ENCODE measurements at regions not wholly inside any gene's neighbourhood (a gene's known extent, or its start where the extent isn't known, plus 50 kb on each side); places are given as distances from the start of the nearest gene placed in this dataset.

DNA sequence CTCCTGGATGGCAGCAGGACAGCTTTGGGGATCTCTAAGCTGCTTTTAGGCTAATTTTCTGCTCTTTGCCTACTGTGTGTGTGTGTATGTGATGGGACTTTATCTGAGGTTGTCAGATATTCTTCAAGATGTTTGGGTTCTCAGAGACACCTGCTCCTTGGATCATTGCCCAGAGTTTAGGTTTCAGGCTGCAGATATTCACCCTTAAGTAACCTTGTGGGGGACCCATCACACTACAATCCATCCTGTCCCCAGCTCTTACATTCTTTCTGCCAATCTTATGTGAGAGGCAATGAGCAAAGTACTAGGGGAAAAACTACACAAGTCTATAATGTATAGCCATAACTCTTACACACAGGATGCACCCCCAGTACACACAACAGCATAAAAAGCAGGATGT, 263.0 kb upstream of the ZWINT start:
- no peak for DNase-seq (ENCODE audit: low read depth)

DNA sequence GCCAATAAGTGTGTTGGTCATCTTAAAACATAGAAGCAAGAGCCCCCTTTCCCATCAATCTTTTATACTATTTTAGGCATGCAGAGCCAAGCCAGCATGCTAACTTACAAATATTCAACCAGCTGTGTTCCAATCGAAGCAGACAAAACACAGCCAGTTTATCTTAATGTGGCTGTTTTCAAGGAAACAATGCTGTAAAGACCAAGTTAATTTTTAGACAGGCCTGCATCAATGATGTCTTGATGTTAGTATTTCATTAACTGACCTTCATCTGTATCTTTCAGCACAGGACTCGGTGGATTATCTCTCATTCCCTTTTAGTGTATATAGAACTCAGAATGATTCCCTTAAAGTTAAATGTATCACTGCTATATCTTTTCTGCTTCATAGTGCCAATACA, 262.0 kb upstream of the ZWINT start:
- DNase-seq (ENCODE audit: low read depth): no peak

DNA sequence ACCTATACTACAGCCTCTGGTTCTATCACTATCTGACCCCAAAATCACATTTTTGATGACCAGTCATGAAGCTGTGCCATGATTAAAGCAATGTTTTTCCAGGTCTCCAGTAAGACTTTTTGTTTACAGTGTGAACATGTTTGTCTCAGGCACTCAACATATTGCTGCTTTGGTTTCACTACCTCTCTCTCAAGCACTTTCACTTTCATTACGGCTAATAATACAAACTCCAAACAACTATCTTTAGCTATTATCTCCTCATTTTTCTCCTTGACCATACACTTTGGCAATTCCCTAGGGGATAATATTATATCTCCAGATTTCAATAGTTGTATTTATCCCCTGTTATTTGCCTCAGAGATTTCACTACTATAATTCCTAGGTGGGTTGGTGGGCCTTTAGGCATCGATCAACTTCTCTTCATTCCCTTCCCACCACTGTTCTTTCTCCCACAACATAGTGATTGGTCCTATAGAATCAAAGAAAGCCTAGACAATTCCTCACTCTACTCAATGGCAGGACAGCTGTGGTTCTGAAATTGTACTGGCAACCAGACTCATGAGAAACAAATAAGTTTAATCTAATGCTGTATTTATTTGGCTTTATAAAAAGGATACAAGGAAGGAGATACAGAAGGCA, 261.4 kb upstream of the ZWINT start:
- no peak for DNase-seq (ENCODE audit: low read depth)

DNA sequence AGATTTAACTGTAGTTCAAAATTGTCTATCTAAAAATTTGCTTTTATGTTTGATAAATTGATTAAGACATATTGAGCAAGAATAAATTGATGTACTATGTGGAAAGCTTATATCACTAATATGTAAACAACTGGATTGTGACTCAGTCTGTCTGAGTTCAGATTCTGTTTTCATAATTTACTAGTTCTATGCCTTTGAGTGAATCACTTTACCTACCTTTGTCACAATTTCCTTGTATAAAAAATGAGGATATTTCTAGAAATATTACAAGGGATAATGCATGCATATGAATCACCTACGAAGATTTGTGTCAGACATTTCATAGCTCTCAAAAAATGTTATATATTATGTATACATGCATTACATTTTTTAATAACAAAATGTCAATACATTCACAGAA, 245.1 kb upstream of the ZWINT start:
- DNase-seq (ENCODE audit: low read depth): no peak

DNA sequence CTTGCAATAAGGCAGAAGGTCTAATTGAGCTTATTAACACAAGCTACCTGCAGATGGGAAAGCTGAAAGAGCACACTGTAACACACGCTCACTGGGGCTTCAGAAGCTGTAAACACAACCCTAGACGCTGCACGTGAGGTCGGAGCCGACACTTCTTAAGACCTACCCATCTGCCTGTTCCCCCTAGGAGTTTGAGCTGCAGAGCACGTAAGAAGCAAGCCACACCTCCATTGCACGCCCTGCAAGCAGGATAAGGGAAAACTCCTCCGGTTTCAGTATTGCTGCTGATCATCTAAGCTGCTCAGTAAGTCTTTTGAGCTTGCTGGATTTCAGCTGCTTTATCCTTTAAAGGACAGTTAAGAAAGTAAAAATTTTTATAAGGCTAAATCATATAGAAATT, 244.0 kb upstream of the ZWINT start:
- DNase-seq (ENCODE audit: low read depth): no peak

DNA sequence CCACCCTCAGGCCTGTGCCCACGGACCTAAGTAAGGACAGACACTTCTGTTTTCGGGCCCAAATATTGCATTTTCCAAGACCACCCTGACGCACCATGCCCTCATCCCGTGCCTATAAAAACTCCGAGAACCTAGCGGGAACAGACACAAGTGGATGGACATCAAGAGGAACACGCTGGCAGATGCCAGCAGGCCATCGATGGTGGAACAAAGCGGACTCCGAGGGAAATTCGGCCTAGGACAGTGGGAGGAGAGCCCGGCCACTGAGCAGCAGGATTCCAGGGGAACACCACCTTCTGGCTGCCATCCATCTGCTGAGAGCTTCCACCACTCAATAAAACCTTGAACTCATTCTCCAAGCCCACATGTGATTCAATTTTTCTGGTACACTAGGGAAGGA, 243.6 kb upstream of the ZWINT start:
- DNase-seq (ENCODE audit: low read depth): no peak

DNA sequence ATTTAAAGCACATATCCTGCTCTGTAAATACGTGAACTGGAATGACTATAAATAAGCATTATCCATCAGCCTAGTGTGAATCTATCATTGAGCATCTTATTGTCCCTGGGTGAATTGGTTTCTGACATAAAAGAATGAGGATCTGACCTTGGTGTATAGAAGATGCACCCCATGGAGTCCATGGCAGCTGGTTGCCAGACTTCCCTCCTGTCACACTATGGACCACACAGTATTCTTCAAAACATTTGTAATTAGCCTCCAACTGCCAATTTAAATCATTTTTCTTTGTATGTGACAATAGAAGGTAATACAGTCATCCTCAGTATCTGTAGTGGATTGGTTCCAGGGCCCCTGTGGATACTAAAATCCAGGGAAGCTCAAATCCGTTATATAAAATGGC, 238.1 kb upstream of the ZWINT start:
- no peak for DNase-seq (ENCODE audit: low read depth)

DNA sequence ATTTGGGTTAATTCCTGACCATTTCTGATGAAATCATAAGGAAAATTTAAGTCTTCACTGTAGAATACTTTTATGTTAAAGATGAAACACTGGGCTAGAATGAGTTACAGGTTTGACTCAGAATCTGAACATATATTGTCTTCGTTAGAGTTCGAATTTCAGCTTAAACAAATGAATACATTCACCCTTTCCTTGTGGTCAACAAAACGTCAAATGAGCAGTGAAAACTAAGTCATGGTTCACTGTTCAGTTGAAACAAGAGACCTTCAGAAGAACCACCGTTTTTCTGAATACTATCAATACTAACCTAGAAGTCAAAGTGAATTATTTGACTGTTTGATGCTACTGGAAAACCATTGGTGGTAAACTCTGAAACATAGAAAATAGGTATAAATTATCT, 235.2 kb upstream of the ZWINT start:
- DNase-seq (ENCODE audit: low read depth): no peak

DNA sequence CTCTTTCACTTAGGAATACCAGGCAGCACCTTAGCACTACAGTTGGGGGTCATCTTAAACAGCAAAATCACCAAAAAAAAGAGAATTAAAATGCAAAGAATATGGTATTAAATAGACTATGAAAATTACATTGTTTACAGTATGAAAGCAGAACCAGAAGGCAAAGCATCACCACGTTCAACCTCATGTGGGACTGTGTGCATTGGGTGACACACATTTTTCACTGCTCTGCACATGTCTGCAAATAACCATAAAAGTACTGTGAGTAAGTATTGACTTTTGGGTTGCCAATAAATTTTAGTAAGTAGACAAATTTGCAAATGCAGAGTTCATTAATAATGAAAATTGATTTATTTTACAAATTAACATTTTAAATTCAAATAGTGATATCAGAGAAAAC, 232.1 kb upstream of the ZWINT start:
- no peak for DNase-seq (ENCODE audit: low read depth)

DNA sequence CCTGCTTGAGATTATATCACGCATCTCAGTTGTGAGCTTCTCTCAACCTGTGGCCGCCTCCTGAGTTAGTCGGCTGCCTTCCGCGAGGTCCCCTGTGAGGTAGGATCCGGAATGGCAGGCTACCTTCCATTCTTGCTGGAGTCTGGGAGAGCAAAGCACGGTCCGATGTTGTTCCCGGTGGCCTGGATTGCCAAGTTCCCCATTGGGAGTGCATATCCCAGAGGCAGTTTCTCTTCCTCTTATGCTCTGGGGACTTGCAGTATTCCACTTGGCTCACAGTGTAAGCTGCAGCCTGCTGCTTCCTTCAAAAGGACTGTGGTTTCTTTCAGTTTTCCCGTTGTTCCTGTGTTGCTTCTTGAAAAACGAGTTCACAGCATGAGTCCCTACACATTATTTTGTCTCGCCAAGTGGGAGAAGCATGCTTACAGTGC, 225.4 kb upstream of the ZWINT start:
- no peak for DNase-seq (ENCODE audit: low read depth)

DNA sequence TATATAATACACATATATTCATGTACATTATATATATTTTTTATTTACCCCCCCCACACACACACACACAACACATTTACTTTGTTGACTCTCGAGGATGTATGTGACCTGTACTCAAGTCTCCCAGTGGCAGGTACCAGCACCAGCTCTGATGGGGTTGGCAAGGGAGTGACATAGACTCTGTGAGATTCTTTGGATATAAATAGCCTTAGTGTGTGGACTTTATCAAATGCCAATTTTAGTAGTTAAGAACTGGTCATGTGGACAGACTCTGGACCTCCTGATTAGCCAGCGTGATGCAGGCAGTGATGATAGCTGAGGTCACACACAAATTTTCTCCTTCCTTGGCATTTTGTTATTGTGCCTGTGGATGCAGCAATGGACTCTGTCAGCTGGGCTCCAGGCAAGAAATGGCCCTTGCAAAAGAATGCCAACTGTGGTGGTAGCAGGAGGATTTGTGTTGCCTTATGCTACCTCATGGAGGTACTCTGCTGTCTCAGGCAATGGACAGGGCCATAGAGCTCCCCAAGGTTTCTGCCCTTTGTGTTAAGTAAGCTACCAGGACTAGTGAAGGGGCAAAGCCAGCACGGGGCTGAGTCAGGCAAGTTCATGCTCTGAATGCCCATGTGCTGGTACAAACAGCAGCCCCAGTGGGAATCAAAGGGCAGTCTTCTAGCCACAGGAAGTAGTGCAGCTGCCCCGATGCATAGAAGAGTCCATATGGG, 224.6 kb upstream of the ZWINT start:
- DNase-seq (ENCODE audit: low read depth): no peak

DNA sequence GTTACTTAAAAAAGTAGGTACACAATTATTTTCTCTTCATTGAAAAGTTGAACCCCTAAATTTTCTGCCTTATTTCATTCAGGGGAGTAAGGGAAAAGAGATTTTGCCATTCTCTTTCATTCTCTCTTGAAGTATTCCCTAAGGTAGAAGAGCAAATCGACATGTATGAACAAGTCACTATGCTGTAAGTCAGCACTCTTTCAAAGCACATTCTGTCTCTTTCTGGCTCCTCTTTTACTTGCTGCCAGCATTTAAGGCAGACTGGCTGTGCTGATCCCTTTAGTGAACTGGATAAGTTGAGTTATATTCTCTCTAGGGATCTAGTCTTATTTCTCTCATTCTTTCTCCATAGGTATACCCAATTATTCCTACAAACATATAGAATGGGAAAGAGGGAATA, 222.3 kb upstream of the ZWINT start:
- no peak for DNase-seq (ENCODE audit: low read depth)

DNA sequence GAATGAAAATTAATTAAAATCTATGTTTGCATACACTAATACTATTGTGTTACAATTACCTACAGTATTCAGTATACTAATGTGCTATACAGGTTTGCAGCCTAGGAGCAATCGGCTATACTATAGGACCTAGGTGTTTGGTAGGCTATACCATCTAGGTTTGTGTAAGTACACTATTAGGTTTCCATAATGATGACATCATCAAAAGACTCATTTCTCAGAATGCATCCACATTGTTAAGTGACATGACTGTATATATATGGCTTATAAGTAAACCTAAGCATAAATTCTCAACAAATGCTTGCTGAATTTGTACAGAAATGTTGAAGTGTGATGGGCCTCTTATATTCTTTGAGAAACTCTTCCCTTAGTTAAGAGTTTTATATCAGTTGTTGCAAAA, 206.5 kb upstream of the ZWINT start:
- DNase-seq (ENCODE audit: low read depth): no peak

DNA sequence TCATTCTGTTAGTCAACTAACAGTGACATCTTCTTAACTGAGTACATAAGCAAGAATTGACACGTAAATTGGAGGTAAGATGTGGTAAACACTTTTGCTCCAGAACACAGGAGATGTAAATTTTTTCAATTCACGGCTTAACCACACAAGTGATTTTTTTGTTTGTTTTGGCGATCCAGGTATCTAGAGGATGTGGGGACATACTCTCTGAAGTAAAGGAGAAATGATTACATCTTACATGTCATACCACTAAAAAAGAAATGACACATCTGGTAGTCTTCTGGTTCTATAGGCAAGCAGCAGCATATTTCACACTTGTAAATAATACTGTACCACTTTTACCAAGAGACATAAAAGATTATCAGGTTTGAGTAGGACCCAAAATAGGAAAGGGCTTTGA, 200.3 kb upstream of the ZWINT start:
- DNase-seq (ENCODE audit: low read depth): no peak

DNA sequence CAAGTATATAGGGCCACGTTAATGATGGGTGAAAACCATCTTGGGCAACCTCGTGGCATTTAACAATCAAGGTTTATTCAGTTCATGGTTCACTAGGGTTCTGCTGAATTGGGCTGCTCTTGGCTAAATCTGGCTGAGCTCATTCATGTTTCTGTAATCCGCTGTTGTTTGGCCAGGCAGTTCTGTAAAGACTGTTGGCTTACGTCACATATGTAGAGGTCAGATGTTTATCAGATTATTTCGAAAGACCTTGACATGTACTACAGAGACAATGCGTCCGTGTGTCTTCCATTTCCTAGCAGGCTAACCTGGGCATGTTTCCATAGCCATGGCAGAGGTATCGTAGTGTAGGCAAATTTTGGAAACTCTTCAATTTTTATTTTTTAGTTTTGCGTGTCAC, 190.0 kb upstream of the ZWINT start:
- no peak for DNase-seq (ENCODE audit: low read depth)

DNA sequence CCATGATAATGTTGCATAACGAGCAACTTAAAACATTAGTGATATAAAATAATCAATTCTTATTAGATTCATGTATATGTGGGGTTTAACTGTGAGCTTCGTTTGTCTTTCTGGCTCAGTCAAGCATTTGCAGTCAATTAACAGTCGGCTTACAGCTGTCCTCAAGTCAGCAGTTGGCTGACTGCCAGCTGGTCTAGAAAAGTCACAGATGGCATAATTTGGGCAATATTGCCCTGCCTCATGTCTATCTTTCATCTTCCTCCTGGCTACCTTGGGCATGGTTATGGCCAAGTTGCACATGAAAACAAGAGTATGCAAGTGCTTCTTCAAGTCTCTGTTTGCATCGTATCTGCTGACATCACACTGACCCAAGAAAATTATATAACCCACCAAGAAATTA, 186.1 kb upstream of the ZWINT start:
- no peak for DNase-seq (ENCODE audit: low read depth)

DNA sequence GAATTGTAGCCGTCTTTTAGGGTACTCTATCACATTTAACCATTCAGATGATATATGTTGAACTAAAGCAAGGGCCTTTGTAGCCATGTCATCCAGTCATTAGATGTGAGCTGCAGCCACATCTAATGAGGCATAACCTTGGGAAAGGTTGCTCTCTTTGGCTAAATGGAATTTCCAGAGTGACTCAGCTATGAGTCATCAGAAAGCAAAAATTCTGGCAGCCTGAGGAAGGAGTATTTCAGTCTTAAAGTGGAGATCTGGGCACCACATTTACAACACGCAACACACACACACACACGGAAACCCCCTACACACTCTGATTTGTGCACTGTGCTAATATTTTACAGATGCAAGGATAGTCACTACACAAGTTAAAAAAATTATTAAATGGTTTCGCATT, 176.9 kb upstream of the ZWINT start:
- peak; percentile 25 for DNase-seq (ENCODE audit: low read depth)

DNA sequence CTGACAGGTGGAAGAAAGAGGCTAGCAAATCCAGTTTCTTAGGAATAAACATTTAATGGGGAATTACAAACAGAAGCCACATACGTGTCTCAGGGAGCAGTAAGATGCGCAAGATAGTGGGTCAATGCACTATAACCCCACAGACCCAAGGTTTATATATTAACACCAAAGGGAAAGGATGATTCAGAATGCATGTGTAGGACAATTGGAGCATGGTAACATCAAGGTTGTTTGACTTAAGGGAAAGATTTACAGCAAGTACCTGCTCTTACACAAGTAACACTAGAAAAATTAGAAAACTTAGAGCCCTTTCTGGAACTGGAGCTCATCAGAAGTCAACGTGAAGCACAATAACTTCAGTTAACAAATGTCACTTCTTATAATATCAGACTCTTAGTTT, 161.1 kb upstream of the ZWINT start:
- DNase-seq (ENCODE audit: low read depth): no peak

DNA sequence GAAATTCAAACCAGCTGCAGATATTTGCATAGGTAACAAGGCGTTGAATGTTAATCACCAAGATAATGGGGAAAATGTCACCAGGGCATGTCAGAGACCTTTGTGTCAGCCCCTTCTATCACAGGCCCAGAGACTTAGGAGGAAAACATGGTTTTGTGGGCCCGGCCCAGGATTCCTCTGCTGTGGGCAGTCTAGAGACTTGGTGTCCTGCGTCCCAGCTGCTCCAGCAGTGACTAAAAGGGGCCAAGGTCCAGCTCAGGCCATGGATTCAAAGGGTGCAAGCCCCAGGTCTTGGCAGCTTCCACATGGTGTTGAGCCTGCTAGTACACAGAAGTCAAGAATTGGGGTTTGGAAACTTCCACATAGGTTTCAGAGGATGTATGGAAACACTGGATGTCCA, 147.5 kb upstream of the ZWINT start:
- no peak for DNase-seq (ENCODE audit: low read depth)

DNA sequence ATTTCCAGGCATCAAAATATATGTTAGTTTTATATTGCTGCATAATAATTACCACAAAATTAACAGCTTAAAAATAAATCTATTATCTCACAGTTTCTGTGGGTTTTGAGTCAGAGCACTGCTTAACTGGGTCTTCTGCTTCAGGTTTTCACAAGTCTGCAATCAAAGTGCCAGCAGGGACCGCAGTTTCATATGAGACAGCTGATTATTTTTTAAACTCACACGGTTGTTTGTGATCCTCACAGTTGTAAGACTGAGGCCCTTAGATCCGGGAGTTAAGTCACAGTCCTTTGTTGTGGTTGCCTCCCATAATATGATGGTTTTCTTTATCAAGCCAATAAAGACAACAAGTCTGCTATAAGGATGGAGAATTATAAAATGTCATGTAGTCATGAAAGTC, 146.0 kb upstream of the ZWINT start:
- DNase-seq (ENCODE audit: low read depth): no peak

DNA sequence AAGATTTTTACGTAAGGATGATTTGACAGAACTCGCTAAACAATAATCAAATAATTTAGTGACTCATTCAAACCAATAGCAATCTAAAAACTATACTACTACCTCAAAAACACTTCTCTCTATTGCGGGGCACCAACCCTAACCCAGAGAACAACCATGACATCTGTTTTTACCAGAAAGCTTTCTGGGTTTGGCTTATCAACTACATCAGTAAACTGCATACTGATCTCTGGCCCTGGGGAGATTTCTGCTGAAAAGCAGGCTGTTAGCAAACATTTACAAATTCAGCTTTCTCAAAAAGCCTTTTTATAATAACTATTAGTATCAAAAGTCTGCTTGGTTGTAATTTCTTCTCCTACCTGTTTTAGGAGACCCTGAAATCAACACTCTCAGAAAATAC, 144.5 kb upstream of the ZWINT start:
- DNase-seq (ENCODE audit: low read depth): no peak

DNA sequence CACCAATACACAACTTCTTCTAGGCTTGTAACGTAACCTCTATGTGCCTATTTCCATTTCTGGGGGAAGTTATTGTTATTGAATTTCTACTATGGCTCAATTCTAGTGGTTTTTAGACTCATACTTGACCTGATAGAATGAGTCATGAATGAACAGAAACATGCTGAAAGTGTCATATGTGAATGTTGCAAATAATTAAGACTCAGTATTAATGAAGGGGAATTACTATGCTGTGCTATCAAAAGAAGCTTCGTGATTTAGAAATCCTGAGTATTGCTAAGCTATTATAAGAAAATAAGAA, 135.1 kb upstream of the ZWINT start:
- DNase-seq (ENCODE audit: low read depth): no peak

DNA sequence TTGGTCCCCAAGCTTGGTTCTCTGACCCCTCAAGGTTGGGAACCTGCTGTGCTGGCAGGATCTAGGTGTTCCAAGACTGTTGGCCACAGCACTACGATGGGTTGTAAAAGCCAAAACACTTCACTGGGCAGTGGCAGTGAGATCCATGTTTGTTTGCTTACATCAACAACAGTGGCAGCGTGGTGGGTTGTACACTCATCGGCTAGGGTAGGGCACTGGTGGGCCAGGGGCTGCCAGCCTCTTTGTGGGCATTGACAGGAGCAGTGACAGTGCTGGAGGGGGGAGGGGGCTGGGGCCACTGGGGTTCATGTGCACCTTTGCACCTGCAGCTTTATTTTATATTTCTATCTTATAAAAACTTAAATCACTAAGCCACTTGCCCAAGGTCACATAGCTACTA, 126.7 kb upstream of the ZWINT start:
- no peak for DNase-seq (ENCODE audit: low read depth)

DNA sequence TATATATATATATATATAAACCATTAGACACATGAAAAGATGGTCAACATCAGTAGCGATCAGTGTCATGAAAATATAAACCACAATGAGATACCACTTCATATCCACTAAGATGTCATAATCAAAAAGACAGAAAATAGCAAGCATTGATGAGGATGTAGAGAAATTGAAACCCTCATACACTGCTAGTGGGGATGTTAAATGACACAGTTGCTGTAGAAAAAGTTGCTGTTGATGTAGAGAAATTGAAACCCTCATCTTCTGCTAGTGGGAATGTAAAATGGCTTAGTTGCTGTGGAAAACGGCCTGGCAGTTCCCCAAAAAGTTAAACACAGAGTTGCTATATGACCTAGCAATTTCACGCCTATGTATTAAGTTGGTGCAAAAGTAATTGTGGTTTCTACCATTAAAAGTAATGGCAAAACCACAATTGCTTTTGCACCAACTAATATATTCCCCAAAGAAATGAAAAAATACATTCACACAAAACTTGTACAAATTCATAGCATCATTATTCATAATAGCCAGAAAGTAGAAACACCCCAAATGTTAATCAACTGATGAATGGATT, 120.5 kb upstream of the ZWINT start:
- DNase-seq (ENCODE audit: low read depth): no peak
